Uterus (tissue), 2 donors: ENCODE measurements at regions not wholly inside any gene's neighbourhood (a gene's known extent, or its start where the extent isn't known, plus 50 kb on each side); places are given as distances from the start of the nearest gene placed in this dataset.

Experiments used
- POLR2A ChIP-seq, 2 donors: fragments of 450-650 bp; IDR thresholded peaks; one replicate each; pipeline ENCODE4 v1.6.1; 2016; ENCODE audit warnings: antibody characterized with exemption in 2 of 2, mild to moderate bottlenecking in 1 of 2, moderate library complexity in 1 of 2
- TF ChIP-seq, protein P1 (sequence below), 4 experiments: fragments of 200-600 bp in 2 of 4; fragments of 450-650 bp in 2 of 4; sonication (generic) in 2 of 4; IDR thresholded peaks; one replicate each; pipeline ENCODE4 v1.5.1; 2016 to 2019; ENCODE audit warnings: antibody characterized with exemption in 4 of 4, mild to moderate bottlenecking in 2 of 4, moderate library complexity in 1 of 4

DNA sequence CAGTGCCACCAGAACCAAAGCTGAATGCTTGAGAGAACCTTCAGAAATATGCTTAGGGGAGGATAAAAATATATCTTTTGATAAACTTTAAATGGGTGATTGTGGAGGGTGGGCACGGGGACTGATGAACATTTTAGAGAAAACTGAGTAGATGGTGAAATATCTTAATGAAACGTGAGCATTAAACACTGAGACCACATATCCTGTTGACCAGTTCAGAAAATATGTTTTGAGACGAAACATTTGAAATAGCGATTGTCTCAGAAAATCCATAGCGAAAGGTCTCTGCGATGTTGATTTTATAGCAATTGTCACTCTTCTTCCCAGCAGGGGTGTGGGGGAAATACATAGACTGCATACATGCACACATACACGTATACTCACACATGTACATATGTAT lies 231.0 kb downstream of the ESM1 start:
- TF ChIP-seq, protein P1, sequence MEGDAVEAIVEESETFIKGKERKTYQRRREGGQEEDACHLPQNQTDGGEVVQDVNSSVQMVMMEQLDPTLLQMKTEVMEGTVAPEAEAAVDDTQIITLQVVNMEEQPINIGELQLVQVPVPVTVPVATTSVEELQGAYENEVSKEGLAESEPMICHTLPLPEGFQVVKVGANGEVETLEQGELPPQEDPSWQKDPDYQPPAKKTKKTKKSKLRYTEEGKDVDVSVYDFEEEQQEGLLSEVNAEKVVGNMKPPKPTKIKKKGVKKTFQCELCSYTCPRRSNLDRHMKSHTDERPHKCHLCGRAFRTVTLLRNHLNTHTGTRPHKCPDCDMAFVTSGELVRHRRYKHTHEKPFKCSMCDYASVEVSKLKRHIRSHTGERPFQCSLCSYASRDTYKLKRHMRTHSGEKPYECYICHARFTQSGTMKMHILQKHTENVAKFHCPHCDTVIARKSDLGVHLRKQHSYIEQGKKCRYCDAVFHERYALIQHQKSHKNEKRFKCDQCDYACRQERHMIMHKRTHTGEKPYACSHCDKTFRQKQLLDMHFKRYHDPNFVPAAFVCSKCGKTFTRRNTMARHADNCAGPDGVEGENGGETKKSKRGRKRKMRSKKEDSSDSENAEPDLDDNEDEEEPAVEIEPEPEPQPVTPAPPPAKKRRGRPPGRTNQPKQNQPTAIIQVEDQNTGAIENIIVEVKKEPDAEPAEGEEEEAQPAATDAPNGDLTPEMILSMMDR (IDR thresholded peaks at IDR 0.05): no peak
- no peak for TF ChIP-seq POLR2A (IDR thresholded peaks at IDR 0.05)
